NCI-H82 treated with DMSO at 0.1 percent for 48 hours (cell line): ENCODE measurements at regions not wholly inside any gene's neighbourhood (a gene's known extent, or its start where the extent isn't known, plus 50 kb on each side); places are given as distances from the start of the nearest gene placed in this dataset.

Experiments used
- DNase-seq: peaks from one replicate; lab custom pipeline; 2025; ENCODE audit not compliant: unreplicated experiment; lab: John Stamatoyannopoulos, UW

DNA sequence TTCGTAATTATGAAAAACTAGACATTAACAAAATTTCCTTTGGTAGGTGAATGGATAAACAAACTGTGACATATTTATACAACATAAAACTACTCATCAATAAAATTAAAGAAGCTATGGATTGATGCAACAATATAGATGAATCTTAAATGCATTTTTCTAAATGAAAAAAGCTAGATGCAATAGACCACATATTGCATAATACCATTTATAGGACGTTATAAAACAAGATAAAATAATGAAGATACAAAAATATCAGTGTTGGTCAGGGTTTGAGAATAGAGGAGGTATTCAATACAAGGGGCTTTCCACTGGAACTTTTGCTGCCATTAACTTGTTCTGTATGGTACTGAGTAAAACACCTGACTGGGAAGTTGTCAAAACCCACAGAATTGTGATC, 314.4 kb downstream of the GRB14 start:
- DNase-seq = no peak

DNA sequence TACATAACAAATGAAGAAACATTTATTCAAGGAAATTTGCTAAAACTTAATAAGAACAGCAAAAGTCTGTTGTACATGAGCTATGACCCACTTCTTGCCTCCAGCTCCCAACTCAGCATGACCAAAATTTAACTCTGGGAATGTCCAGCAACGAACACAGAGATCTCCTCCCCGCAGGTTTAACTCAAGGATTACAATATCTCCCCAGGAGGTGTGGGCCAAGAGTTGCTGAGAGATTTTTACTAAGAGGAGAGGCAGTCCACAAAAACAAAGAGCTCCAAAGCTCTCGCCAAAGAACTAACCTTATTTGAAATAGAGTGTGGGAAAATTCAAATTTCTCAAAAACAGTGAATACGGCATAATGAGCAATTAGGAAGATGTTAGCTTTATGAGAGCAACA, 318.5 kb downstream of the GRB14 start:
- no peak for DNase-seq

DNA sequence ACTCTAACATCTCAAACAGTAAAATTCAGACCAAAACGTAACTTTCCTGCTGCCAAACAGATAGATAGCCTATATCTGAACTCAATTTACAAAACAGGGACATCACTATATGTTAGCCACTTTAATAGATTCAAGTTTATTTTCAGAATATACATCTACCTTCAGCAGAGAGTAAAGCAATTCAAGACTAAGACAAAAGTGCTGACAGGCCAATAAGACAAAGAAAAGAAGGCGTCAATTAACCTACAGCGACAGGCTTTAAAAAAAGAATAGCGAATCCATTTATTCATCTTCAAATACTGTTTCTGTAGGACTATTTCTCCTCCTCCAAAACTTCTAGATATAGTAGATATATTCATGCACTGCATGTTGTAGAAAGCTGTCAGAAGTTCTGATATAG, 333.0 kb downstream of the GRB14 start:
- DNase-seq = no peak

DNA sequence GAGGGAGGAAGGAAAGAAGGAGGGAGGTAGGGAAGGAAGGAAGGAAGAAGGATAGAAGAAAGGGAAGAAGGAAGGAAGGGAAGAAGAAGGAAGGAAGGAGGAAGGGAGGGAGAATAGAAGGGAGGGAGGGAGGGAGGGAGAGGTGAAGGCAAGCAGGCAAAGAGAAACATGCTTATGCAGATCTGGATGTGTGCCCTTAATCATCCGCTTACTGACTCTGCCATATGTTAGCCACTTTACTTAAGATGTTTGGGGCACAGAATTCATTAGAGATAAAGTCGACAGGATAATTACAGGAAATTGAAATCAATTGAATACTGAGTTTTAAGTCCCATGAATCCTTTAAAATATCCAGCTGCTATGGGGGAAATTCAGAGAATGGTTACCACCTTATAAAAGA, 334.2 kb downstream of the GRB14 start:
- peak; percentile 97 for DNase-seq

DNA sequence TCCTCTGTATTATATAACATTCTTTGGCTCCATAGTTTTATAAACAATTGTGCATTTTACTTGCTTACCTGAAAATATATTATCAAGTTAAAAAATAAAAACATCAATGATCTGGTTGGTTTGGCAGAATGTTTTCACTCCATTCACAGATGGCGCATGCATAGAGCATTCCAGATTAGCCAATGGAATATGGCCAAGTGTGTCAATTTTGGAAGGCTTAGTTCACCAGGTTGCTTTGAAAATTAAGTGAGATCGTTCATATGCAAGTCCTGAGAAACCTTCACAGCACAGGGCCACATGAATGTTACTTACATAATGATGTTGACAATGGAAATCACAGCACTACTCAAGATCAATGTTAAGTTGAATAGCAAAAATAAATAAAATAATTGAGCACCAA, 335.7 kb downstream of the GRB14 start:
- no peak for DNase-seq

DNA sequence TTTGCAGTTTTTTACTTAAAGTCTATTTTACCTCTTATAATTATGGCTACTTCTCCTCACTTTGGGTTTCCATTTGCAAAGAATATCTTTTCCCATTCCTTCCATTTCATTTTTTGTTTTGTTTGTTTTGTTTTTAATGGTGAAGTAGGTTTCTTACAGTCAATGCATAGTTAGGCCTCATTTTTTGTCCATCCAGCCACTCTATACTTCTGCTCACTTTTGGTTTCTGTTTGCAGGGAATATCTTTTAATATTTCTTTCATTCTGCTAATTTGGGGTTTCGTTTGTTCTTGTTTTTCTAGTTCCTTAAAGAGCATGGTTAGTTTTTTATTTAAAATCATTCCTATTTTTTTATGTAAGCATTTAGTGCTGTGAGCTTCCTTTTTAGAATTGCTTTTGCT, 339.4 kb downstream of the GRB14 start:
- DNase-seq = no peak

DNA sequence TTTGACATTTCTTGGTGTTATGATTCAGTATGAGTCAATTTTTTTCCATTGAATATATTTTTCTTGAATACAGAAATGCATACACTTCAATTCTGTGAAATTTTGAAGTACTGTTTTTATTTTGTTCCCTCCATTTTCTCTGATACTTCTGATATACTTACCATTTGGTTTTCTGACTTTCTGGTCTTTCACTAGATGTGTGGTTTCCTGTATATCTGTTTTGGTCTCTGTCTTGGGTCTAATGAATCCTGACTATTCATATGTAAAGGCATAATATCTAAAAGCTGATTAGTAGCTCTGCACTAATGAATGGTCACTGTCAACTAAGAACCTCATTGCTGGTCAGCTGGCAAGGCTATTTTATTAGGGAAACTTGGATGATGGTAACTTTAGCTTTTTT, 345.6 kb downstream of the GRB14 start:
- no peak for DNase-seq

DNA sequence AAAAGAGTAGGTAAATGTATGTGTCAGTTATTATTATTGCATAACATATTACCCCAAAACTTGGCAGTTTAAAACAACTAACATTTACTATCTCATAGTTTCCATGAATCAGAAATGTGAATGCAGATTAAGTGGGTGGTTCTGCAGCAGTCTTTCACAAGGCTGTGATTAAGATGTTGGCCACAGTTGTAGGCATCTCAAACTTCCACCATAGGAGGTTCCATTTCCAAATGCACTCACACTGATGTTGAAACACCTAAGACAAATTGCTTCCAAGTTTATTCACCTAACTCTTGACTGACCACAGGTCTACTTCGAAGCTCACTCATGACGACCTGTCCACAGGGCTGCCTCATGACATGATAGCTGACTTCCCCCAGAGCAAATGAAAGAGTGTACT, 360.8 kb downstream of the GRB14 start:
- no peak for DNase-seq

DNA sequence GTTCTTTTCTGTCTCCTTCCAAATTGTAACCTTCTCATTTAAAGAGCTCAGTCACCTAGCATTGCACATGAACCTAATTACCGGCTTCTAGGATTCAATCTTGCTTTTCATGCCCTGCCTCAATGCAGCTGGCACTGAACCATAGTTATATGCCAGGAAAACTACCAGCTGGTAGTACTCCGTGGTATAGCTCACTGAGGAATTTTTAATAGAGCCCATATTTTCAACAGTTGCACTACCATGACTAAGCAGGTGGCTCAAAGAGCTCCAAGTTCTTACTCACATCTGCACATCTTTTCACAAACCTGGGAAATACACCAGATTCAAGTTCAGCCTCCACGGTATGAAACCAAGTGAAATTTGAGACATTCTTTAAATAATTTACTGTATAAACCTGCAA, 363.5 kb downstream of the GRB14 start:
- no peak for DNase-seq

DNA sequence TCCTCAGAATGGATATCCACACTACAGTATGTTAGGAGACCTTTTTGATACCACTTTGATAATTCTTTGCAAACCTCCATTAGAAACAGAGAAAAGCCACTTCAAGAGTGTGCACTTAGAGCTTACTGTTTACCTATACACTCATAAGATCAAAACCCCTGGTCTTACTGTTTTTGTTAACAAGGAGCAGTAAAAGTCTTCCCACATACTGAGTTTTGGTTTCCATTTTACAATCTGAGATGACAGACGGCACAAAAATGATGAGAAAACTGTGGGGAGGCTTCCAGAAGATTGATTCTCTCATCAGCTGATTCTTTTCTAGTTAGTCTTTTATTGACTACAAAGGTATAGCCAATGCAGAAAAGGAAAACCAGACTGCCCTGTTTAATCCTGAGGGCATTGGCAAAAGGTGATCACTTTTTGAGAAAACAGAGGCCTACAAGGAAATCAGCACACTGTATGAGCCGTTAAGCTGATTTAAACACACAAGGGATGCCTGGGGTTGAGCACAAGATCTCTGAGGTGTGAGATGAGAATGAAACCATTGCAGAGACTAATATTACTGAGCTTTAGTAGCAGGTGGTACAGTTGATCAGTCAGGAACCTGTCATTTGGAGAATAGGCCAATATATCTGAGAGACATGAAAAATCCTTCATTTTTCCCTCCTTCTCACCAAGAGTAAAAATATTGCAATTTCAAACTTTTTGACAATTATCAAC, 368.6 kb downstream of the GRB14 start:
- peak; percentile 22 for DNase-seq

DNA sequence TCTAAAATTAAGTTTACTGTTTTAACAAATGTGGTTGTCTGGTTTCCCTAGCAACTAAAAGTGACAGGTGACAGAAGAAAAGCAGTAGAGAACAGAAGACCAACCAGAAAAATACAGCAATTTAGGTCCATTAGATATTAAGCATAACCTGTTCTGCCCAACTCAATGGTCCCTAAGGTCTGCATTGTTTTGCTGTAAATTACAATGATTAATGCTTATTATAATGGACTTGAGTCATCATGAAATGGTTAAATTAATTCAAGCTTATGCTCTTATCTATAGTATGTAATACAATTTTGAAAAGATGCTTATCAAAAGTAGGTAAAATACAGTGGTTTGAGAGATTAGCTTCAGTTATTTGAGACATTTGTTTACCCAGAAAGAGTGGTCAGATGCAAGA, 378.0 kb downstream of the GRB14 start:
- no peak for DNase-seq

DNA sequence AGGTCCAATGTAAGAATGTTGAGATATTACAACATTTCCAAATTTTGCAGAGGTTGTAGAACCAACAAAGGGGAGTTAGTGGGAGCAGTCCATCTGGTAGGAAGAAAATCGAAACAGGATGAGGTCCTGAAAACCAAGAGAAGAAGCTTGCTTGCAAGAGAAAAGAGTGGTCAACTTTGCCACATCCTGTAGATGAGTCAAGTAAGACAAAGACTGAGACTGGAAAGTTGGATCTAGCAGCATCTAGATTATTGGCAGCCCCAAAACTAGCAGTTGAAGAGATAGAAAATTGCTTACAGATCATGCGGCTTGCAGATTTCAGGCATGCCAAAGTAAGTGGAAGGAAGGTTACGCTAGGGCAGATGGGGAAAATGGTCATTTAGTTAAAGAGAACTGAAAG, 378.9 kb downstream of the GRB14 start:
- DNase-seq = no peak

DNA sequence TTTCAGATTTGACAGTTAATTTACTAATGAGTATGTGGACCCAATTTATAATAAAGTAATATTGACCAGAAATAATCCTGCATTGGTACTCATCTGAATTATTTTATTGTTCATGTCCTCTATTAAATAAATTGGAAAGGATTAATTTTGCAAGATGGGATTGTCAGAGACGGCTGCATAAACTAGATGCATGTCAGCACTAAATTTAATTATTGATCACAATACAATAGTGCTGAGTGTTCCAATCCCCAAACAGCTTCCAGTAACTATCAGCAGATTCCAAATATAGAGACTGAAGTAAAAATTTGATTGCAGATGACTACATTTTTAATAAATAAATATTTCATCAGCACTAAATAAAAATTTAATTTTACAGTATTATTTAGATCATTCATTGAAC, 387.2 kb downstream of the GRB14 start:
- DNase-seq = no peak

DNA sequence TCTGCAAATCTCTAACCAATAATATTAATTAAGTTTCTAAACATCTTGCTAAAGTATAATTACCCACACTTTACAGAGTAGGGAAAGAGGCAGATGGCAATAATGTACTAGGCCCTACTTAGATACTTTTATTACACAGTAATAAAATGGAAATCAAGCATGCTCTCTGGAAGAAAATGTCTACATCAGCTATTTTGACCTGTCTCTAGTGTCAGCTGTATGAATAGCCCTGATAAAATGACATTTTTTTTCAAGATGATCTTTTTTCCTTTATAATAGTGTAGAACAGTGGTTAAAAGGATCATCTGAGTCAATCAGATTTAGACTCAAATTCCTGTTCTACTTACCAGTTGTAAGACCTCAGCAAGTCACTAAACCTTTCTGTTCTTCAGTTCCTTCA, 397.3 kb downstream of the GRB14 start:
- DNase-seq = no peak

DNA sequence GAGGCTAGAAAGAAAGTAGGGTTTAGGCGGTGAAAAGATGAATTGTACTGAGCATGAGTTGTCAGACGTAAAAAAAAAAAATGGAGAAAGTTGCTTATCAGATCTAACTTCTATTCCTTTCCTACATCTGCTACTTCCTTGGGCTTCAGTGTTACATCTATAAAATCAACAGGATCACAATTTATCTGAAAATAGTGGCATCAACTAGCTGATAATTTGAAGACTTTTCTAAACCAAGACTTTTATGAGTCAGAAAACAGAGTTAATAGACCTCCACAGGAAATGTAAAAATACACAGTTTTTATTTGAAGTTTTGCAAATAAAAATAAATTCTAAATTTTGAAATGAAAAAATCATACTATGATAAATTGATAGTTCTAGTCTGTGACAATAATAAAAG, 399.8 kb downstream of the GRB14 start:
- DNase-seq = no peak

DNA sequence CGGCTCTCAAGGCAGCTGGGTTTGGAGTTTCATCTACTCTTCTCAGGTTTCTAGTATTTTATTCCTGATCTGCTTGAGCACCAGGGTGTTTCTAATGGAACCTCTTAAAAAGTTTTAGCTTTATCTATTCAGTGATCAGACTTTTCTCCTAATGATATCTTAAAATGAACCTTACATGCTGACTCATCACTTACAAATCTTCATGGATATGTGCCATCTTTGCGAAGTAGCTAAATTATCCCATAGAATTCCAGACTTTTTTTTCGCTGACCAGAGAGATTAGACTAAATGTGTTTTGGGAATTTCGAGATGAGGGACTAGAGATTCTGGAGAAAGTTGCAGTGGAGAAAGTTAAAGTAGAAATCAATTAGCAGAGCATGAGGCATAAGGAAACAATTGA, 401.0 kb downstream of the GRB14 start:
- DNase-seq = no peak

DNA sequence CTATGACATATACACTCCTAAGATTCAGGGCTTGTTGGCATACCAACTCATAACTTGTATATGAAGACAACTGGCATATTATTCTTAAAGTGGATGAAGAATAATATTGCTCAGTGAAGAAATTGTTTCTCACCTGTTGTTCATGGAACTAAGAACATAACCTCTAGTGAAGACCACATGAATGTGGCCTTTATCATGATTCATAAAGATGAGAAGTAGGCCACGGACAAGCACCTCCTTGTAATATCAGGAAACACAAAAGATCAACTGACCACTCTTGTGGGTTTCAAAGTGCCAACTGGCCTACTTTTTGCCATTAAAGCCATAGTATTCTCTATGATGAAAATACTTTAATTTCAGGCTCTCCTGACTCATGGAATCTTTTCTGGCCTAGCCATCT, 407.4 kb downstream of the GRB14 start:
- no peak for DNase-seq

DNA sequence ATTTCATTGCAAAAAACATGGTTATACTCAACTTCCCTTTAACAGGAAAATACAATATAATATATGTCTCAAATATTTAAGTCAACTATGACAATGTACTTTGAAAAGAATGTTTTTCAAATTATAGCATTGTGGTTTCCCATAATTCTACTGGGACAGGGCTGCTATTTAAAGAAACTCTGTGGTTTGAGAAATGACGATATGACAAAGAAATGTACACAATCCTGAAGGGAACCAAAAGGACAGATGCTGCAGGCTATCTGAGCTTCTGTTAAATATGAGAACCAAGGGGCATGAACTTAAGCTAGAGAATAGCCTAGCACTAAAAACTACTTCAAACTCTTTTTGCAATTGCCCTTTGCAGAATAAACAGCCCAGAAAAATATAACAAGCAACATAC, 415.9 kb downstream of the GRB14 start:
- DNase-seq = no peak

DNA sequence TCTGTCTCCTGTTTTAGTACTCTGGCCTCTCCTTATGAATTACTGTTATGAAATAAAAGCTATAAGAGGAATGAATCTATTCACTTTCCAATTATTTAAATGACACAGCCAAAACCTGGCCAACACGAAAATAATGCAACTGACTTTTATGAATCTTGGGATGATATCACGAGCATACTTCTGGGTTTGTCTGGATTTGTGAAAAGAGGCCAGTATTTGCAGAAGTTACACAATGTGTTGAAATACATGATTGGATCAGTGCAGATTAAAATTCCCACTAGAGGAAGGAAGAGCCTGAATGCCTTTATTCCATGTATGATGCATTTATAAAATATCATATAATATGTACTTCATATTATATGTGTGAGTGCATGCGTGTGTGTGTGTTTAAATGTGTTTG, 418.2 kb downstream of the GRB14 start:
- no peak for DNase-seq

DNA sequence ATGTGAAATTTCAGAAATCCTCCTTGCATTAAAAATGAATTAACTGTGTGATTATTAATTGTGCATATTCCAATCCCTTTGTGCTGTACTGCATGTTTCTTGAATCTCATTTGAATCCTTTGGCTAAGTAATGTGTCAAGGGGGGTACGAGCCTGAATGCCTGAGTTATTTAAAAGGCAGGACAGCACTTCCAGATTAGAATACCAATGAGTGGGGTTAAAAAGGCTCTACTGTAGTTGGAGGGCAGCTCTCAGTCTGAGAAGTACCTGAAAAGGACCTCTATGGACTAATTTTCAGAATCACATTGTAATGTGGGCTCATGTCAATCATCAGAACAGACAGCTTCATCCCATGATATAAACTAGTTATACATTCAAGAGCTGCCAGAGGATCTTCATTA, 423.0 kb downstream of the GRB14 start:
- no peak for DNase-seq

DNA sequence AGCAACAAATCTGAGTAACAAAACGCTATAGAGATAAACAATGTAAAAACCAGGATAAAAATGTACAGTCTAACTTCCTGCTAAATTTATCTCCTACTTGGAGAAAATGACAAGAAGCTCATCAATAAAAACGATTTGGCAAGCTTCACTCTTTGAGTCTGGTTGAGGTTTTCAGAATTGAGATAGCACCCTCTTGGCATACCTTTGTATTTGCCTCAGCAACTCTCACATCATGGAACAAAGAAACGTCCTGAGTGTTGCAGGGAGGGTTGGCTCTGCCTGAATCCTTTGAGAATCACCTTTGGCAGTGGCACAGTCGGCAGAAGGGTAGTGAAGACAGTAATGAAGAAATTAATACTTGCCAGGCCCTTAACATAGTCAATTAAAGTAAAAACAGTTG, 430.6 kb downstream of the GRB14 start:
- no peak for DNase-seq

DNA sequence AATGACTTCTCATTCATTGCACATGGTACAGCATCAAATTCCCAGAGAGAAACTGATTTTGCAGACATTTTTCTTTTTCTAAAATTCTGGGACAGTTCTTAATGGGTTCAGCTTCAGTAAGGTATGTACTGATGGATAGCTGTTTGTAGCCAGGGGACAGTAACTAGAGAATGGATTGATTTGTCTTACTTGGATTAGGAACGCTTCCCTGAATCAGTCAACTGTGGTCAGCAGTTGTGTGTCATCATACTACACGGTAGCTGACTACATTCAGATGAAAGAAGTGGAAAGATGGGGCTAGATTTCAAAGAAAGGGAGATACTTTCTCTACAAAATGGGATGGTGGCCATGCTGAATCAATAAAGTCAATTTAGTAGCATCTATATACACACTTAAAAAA, 431.4 kb downstream of the GRB14 start:
- DNase-seq = no peak

DNA sequence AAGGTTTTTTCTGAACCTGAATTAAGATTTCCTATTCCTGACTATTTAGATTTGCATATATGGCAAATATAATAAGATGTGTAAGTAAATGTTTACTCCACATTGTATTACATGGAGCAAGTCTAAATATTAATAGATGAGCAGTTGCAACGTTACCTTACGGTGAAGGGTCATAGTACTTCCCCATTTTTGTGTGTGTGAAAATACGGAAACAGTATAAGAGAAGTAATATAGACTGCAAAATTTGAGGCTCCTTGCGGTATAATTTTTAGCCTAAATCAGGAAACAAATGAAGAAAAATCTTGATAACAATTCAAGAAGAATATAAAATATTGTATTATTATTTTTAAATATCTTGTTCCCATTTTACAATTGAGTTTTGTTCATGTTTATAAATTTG, 434.2 kb downstream of the GRB14 start:
- DNase-seq = no peak

DNA sequence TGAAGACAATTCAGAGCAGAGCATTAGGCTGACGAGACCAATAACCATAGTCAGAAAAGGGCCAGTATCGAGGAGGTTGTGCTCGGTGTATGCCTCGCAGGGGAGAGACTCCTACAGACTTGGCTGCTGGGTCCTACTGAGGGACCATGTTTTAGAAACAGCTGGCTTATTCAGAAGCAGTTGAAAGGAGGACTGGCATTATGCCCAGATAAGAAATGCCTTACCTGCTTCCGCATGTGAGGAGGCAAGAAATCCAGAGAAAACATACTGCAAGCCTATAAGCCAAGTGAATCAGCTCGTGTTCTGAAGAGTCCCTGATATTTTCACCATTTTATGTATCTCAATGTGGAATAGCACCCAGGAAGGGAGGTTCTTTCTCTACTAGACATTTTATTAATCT, 434.7 kb downstream of the GRB14 start:
- no peak for DNase-seq
